SK-N-SH (cell line): ENCODE measurements at regions not wholly inside any gene's neighbourhood (a gene's known extent, or its start where the extent isn't known, plus 50 kb on each side); places are given as distances from the start of the nearest gene placed in this dataset.

Experiments
- CTCF ChIA-PET: fragments of 300-600, 350-600 bp; formaldehyde crosslinking; extraction: SDS; loops from one replicate; lab custom pipeline; 2021; lab: Yijun Ruan, JAX
- POLR2A ChIA-PET: fragments of 350-600 bp; sonication (Branson Sonifier 250); formaldehyde crosslinking; extraction: SDS; loops from one replicate; lab custom pipeline; 2020; ENCODE audit warnings: antibody characterized with exemption, inconsistent platforms; lab: Yijun Ruan, JAX
- DNase-seq: peaks from one replicate; pipeline ENCODE4 v3.0.0; 2012
- H2AFZ ChIP-seq: fragments of 200-600 bp; sonication (generic); 2 replicates; pipeline ENCODE4 v1.8.1; 2016; ENCODE audit warnings: antibody characterized with exemption, mild to moderate bottlenecking, low read depth
- H3F3A ChIP-seq: fragments of 200-600 bp; sonication (generic); replicated peaks from 2 replicates; pipeline ENCODE3; 2016; ENCODE audit warnings: antibody characterized with exemption, mild to moderate bottlenecking; ENCODE audit not compliant: insufficient read depth
- H3K27ac ChIP-seq, 2 experiments: fragments of 200-500 bp in 1 of 2; fragments of 200-600 bp in 1 of 2; sonication (Bioruptor generic) in 1 of 2; sonication (generic), shearing (Covaris generic) in 1 of 2; 2 replicates each; pipeline versions ENCODE4 v1.5.1 to v1.6.1; 2014 to 2016; ENCODE audit warnings: low read depth in 2 of 2, inconsistent platforms in 1 of 2, low read length in 1 of 2, mild to moderate bottlenecking in 1 of 2, mixed read lengths in 1 of 2
- H3K27me3 ChIP-seq: fragments of 200-600 bp; sonication (generic), shearing (Covaris generic); 2 replicates; pipeline ENCODE4 v1.6.1; 2016; ENCODE audit warnings: mixed run types; ENCODE audit not compliant: insufficient read depth
- H3K36me3 ChIP-seq, 2 experiments: fragments of 200-500 bp in 1 of 2; fragments of 200-600 bp in 1 of 2; sonication (Bioruptor generic) in 1 of 2; sonication (generic) in 1 of 2; replicated peaks in 1 of 2; 2 replicates each; pipeline versions ENCODE3 to v1.5.1; 2014 to 2016; ENCODE audit warnings: low read length in 1 of 2, mild to moderate bottlenecking in 1 of 2; ENCODE audit not compliant: insufficient read depth in 2 of 2, control insufficient read depth in 1 of 2
- H3K4me1 ChIP-seq, 2 experiments: fragments of 200-500 bp in 1 of 2; fragments of 200-600 bp in 1 of 2; sonication (Bioruptor generic) in 1 of 2; sonication (generic), shearing (Covaris generic) in 1 of 2; 2 replicates each; pipeline versions ENCODE4 v1.5.1 to v1.6.1; 2014 to 2016; ENCODE audit warnings: low read depth in 1 of 2, low read length in 1 of 2, mixed run types in 1 of 2; ENCODE audit not compliant: insufficient read depth in 2 of 2, control insufficient read depth in 1 of 2
- H3K4me2 ChIP-seq: fragments of 200-600 bp; sonication (generic), shearing (Covaris generic); 2 replicates; pipeline ENCODE4 v1.6.1; 2017; ENCODE audit warnings: mixed run types
- H3K4me3 ChIP-seq, 2 experiments: fragments of 200-500 bp in 1 of 2; fragments of 200-600 bp in 1 of 2; sonication (Bioruptor generic) in 1 of 2; sonication (generic), shearing (Covaris generic) in 1 of 2; 2 replicates each; pipeline versions ENCODE4 v1.5.1 to v1.8.1; 2014 to 2016; ENCODE audit warnings: low read depth in 2 of 2, inconsistent platforms in 1 of 2, low read length in 1 of 2, mild to moderate bottlenecking in 1 of 2, mixed read lengths in 1 of 2, moderate library complexity in 1 of 2
- H3K79me2 ChIP-seq: fragments of 200-600 bp; sonication (generic); 2 replicates; pipeline ENCODE4 v1.8.1; 2017; ENCODE audit warnings: mild to moderate bottlenecking; ENCODE audit not compliant: insufficient read depth
- H3K9ac ChIP-seq: fragments of 200-600 bp; sonication (generic); 2 replicates; pipeline ENCODE4 v1.6.1; 2017; ENCODE audit warnings: mixed run types
- H3K9me2 ChIP-seq: fragments of 200-600 bp; sonication (generic); 2 replicates; pipeline ENCODE4 v1.6.1; 2017; ENCODE audit warnings: mixed run types
- H3K9me3 ChIP-seq: fragments of 200-600 bp; sonication (generic); 2 replicates; pipeline ENCODE4 v1.6.1; 2017; ENCODE audit warnings: mixed run types, mild to moderate bottlenecking, moderate library complexity
- H4K20me1 ChIP-seq: fragments of 200-600 bp; sonication (generic); 2 replicates; pipeline ENCODE4 v1.6.1; 2017; ENCODE audit warnings: mild to moderate bottlenecking, mixed run types; ENCODE audit not compliant: insufficient read depth
- CHD2 ChIP-seq: fragments of 150-350 bp; IDR thresholded peaks from 2 replicates; pipeline ENCODE4 v1.6.1; 2018; ENCODE audit warnings: low read length; ENCODE audit not compliant: partially characterized antibody
- EP300 ChIP-seq, 2 experiments: IDR thresholded peaks; 2 replicates each; pipeline versions ENCODE4 v1.4.0 to v1.6.1; 2012; ENCODE audit warnings: borderline replicate concordance in 1 of 2, low read depth in 1 of 2, low read length in 1 of 2
- FOSL2 ChIP-seq: IDR thresholded peaks from 2 replicates; pipeline ENCODE4 v1.4.0; 2012; ENCODE audit warnings: low read depth, mild to moderate bottlenecking, moderate library complexity, borderline replicate concordance
- FOXM1 ChIP-seq: IDR thresholded peaks from 2 replicates; pipeline ENCODE4 v1.4.0; 2012; ENCODE audit warnings: low read depth, mild to moderate bottlenecking
- MAX ChIP-seq: IDR thresholded peaks from 2 replicates; pipeline ENCODE4 v1.4.0; 2012; ENCODE audit warnings: low read depth
- MXI1 ChIP-seq: IDR thresholded peaks from 2 replicates; pipeline ENCODE4 v1.6.1; 2012; ENCODE audit warnings: mild to moderate bottlenecking, low read depth, low read length, improper control_type of control experiment
- RCOR1 ChIP-seq: fragments of 150-350 bp; IDR thresholded peaks from 2 replicates; pipeline ENCODE4 v1.6.1; 2017; ENCODE audit warnings: antibody characterized with exemption, low read length
- RFX5 ChIP-seq: IDR thresholded peaks from 2 replicates; pipeline ENCODE4 v1.6.1; 2012; ENCODE audit warnings: mild to moderate bottlenecking, improper control_type of control experiment, low read length
- RXRA ChIP-seq: IDR thresholded peaks from 2 replicates; pipeline ENCODE4 v1.4.0; 2012; ENCODE audit warnings: low read depth, mild to moderate bottlenecking, borderline replicate concordance
- SIN3A ChIP-seq: IDR thresholded peaks from 2 replicates; pipeline ENCODE4 v1.6.1; 2012; ENCODE audit warnings: low read depth, mild to moderate bottlenecking, low read length, moderate library complexity, borderline replicate concordance
- TAF1 ChIP-seq: IDR thresholded peaks from 2 replicates; pipeline ENCODE4 v1.6.1; 2012; ENCODE audit warnings: low read depth, mild to moderate bottlenecking, low read length, moderate library complexity, borderline replicate concordance
- TEAD4 ChIP-seq: IDR thresholded peaks from 2 replicates; pipeline ENCODE4 v1.4.0; 2012; ENCODE audit warnings: mild to moderate bottlenecking, borderline replicate concordance; ENCODE audit not compliant: insufficient read depth
- YY1 ChIP-seq: IDR thresholded peaks from 2 replicates; pipeline ENCODE4 v1.4.0; 2012; ENCODE audit warnings: low read depth, mild to moderate bottlenecking
- WGBS: methylation state at CpG from one replicate; pipeline ENCODE4 v1.1.6; 2017; ENCODE audit warnings: low lambda C conversion rate; 5-methylcytosine and 5-hydroxymethylcytosine counted together
- TF ChIP-seq, protein P1 (sequence below): fragments of 150-350 bp; IDR thresholded peaks from 2 replicates; pipeline ENCODE4 v1.6.1; 2017; ENCODE audit warnings: antibody characterized with exemption, low read length, low read depth, borderline replicate concordance
- TF ChIP-seq, protein P2 (sequence below): IDR thresholded peaks from 2 replicates; pipeline ENCODE4 v1.6.1; 2012; ENCODE audit warnings: mild to moderate bottlenecking, low read depth, low read length, moderate library complexity

GRCh38 chr20:12699374-12700228 lies 309.2 kb upstream of the SPTLC3 start:
- DNase-seq, result no peak
- H3K27ac ChIP-seq, result no peak overlapping the region
- H2AFZ ChIP-seq, result no peak overlapping the region
- 18% methylated on average over 5 of the region's 5 CpGs for WGBS
- no peaks in the 10 kb centered on the region for H3K36me3 ChIP-seq
- TF ChIP-seq EP300 (IDR thresholded peaks at IDR 0.05; ENCODE audit: borderline replicate concordance in 1 of 2, low read depth in 1 of 2, low read length in 1 of 2) (no peak), FOXM1 (no peak), SIN3A (no peak), TAF1 (no peak), TEAD4 (no peak), RXRA (no peak), RCOR1 (no peak), FOSL2 (no peak), CHD2 (no peak), RFX5 (no peak), YY1 (no peak), MXI1 (no peak), MAX (no peak)
- TF ChIP-seq, protein P1, sequence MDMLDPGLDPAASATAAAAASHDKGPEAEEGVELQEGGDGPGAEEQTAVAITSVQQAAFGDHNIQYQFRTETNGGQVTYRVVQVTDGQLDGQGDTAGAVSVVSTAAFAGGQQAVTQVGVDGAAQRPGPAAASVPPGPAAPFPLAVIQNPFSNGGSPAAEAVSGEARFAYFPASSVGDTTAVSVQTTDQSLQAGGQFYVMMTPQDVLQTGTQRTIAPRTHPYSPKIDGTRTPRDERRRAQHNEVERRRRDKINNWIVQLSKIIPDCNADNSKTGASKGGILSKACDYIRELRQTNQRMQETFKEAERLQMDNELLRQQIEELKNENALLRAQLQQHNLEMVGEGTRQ, result no peak
- TF ChIP-seq, protein P2, sequence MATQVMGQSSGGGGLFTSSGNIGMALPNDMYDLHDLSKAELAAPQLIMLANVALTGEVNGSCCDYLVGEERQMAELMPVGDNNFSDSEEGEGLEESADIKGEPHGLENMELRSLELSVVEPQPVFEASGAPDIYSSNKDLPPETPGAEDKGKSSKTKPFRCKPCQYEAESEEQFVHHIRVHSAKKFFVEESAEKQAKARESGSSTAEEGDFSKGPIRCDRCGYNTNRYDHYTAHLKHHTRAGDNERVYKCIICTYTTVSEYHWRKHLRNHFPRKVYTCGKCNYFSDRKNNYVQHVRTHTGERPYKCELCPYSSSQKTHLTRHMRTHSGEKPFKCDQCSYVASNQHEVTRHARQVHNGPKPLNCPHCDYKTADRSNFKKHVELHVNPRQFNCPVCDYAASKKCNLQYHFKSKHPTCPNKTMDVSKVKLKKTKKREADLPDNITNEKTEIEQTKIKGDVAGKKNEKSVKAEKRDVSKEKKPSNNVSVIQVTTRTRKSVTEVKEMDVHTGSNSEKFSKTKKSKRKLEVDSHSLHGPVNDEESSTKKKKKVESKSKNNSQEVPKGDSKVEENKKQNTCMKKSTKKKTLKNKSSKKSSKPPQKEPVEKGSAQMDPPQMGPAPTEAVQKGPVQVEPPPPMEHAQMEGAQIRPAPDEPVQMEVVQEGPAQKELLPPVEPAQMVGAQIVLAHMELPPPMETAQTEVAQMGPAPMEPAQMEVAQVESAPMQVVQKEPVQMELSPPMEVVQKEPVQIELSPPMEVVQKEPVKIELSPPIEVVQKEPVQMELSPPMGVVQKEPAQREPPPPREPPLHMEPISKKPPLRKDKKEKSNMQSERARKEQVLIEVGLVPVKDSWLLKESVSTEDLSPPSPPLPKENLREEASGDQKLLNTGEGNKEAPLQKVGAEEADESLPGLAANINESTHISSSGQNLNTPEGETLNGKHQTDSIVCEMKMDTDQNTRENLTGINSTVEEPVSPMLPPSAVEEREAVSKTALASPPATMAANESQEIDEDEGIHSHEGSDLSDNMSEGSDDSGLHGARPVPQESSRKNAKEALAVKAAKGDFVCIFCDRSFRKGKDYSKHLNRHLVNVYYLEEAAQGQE, result no peak
- no peak overlapping the region for H3K9ac ChIP-seq
- H3K79me2 ChIP-seq, result no peaks in the 10 kb centered on the region
- no peak overlapping the region for H3K4me3 ChIP-seq
- no peak overlapping the region for H3K4me2 ChIP-seq
- no peaks in the 10 kb centered on the region; a peak in 2 of 4 replicates for H3K4me1 ChIP-seq
- ChIA-PET CTCF (no interaction called here), POLR2A (no interaction called here)
- no peaks in the 10 kb centered on the region for H3K9me3 ChIP-seq
- H4K20me1 ChIP-seq, result no peaks in the 10 kb centered on the region
- H3K9me2 ChIP-seq, result no peaks in the 10 kb centered on the region
- H3F3A ChIP-seq, result no peaks in the 10 kb centered on the region
- H3K27me3 ChIP-seq, result no peaks in the 10 kb centered on the region
